HepG2 (cell line): ENCODE measurements at regions not wholly inside any gene's neighbourhood (a gene's known extent, or its start where the extent isn't known, plus 50 kb on each side); places are given as distances from the start of the nearest gene placed in this dataset.

ENCODE experiments used
- ATF7 ChIP-seq, 2 experiments: fragments of 450-650 bp in 1 of 2; sonication (generic) in 1 of 2; formaldehyde crosslinking in 1 of 2; IDR thresholded peaks; 2 replicates each; pipeline versions ENCODE4 v1.4.0 to v1.6.1; 2016 to 2020; ENCODE audit warnings: antibody characterized with exemption in 1 of 2, mild to moderate bottlenecking in 1 of 2, missing genetic modification reagents in 1 of 2
- CAMTA2 ChIP-seq: sonication (generic); formaldehyde crosslinking; IDR thresholded peaks from 2 replicates; pipeline ENCODE4 v1.4.0; 2020; ENCODE audit warnings: mild to moderate bottlenecking, missing genetic modification reagents, borderline replicate concordance
- KLF9 ChIP-seq: IDR thresholded peaks from 2 replicates; pipeline ENCODE4 v1.6.1; 2016; ENCODE audit warnings: low read depth
- TRAFD1 ChIP-seq: sonication (generic); formaldehyde crosslinking; IDR thresholded peaks from 2 replicates; pipeline ENCODE4 v1.5.1; 2020; ENCODE audit warnings: missing genetic modification reagents, mild to moderate bottlenecking, borderline replicate concordance
- ZBTB46 ChIP-seq: sonication (generic); formaldehyde crosslinking; IDR thresholded peaks from 2 replicates; pipeline ENCODE4 v1.4.0; 2020; ENCODE audit warnings: mild to moderate bottlenecking, missing genetic modification reagents, borderline replicate concordance
- ZMAT3 ChIP-seq: sonication (generic); formaldehyde crosslinking; conservative IDR thresholded peaks from 2 replicates; pipeline ENCODE4 v1.7.0; 2021; ENCODE audit warnings: missing genetic modification reagents
- ZNF431 ChIP-seq: sonication (generic); formaldehyde crosslinking; IDR thresholded peaks from 2 replicates; pipeline ENCODE4 v1.9.0; 2022; ENCODE audit warnings: missing genetic modification reagents, low read depth, mild to moderate bottlenecking, borderline replicate concordance
- ZNF562 ChIP-seq: sonication (generic); formaldehyde crosslinking; IDR thresholded peaks from 2 replicates; pipeline ENCODE4 v1.8.0; 2022; ENCODE audit warnings: missing genetic modification reagents, borderline replicate concordance
- TF ChIP-seq, protein P1 (sequence below): sonication (generic); formaldehyde crosslinking; IDR thresholded peaks from 2 replicates; pipeline ENCODE4 v1.5.0; 2020; ENCODE audit warnings: mild to moderate bottlenecking, missing genetic modification reagents

- TF ChIP-seq TRAFD1 (CRISPR knock-in tag) (no peak), ATF7 (IDR thresholded peaks at IDR 0.05) (no peak), ATF7 (CRISPR knock-in tag; IDR thresholded peaks at IDR 0.05) (no peak), KLF9 (CRISPR knock-in tag) (no peak), ZNF562 (CRISPR knock-in tag) (no peak), CAMTA2 (CRISPR knock-in tag) (no peak), ZMAT3 (no peak), ZNF431 (CRISPR knock-in tag) (no peak), ZBTB46 (CRISPR knock-in tag) (no peak)
- TF ChIP-seq, protein P1, sequence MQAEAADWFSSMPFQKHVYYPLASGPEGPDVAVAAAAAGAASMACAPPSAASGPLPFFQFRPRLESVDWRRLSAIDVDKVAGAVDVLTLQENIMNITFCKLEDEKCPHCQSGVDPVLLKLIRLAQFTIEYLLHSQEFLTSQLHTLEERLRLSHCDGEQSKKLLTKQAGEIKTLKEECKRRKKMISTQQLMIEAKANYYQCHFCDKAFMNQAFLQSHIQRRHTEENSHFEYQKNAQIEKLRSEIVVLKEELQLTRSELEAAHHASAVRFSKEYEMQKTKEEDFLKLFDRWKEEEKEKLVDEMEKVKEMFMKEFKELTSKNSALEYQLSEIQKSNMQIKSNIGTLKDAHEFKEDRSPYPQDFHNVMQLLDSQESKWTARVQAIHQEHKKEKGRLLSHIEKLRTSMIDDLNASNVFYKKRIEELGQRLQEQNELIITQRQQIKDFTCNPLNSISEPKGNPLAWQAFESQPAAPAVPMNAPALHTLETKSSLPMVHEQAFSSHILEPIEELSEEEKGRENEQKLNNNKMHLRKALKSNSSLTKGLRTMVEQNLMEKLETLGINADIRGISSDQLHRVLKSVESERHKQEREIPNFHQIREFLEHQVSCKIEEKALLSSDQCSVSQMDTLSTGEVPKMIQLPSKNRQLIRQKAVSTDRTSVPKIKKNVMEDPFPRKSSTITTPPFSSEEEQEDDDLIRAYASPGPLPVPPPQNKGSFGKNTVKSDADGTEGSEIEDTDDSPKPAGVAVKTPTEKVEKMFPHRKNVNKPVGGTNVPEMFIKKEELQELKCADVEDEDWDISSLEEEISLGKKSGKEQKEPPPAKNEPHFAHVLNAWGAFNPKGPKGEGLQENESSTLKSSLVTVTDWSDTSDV (CRISPR knock-in tag) = no peak
- TF ChIP-seq, all 625 proteins: peak for 0
These were observed 91.9 kb upstream of the LRP1B start (continued) for GRCh38 chr2:142222715-142223114.
